ENCODE measurements at regions not wholly inside any gene's neighbourhood (a gene's known extent, or its start where the extent isn't known, plus 50 kb on each side); places are given as distances from the start of the nearest gene placed in this dataset.
"Not testable (repeated sequence)": the region's sequence is repeated elsewhere in the genome, so short reads cannot be mapped to it uniquely, and the experiment has no call there.

DNA sequence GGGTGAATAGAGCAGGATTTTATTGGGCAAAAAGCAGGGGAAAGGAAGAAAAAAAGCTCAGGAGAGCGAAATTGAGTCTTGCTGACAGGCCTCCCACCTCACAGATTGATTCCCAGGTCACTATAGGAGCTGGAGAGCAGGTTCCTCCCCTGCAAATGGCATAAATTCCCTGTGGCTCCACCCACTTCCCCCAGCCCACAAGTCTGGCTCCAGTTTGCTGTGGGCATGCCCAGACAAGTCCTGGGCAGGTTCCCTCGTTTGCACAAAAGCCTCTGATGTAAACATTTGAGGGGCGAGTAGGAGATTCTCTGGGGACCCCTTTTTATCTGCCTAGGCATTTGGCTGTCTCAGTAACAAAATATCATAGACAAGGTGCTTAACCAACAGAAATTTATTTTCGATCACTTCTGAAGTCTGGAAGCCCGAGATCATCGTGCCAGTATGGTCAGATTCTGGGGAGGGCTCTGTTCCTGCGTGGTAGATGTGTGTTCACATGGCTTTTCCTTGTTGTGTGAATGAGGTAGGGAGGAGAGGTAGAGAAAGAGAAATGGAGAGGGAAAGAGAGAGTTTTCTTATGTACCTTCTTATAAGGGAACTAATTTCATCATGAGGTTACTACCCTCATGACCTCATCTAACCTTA, 614.5 kb downstream of the MAT2B start:
- no peak for DNase-seq
- ATAC-seq, result no peak
- intact Hi-C loops (cut with DNase I), result no loop called here

DNA sequence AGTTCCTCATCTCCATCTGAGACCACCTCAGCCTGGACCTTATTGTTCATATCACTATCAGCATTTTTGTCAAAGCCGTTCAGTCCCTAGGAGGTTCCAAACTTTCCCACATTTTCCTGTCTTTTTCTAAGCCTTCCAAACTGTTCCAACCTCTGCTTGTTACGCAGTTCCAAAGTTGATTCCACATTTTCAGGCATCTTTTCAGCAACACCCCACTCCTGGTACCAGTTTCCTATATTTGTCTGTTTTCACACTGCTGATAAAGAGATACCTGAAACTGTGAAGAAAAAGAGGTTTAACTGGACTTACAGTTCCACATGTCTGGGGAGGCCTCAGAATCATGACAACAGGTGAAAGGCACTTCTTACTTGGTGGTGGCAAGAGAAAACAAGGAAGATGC, 622.1 kb downstream of the MAT2B start:
- intact Hi-C loops (cut with DNase I), result no loop called here

GRCh38 chr5:164132358-164132757, 626.9 kb downstream of the MAT2B start:
- intact Hi-C loops (cut with DNase I), result no loop called here
- DNase-seq (no peak), ATAC-seq (no peak)

More for the DNA sequence above, 622.1 kb downstream of the MAT2B start:
- DNase-seq (no peak), ATAC-seq (no peak)

GRCh38 chr5:164137095-164137494, 631.7 kb downstream of the MAT2B start:
- intact Hi-C loops (cut with DNase I), result no loop called here
- ATAC-seq (no peak), DNase-seq (no peak)

DNA sequence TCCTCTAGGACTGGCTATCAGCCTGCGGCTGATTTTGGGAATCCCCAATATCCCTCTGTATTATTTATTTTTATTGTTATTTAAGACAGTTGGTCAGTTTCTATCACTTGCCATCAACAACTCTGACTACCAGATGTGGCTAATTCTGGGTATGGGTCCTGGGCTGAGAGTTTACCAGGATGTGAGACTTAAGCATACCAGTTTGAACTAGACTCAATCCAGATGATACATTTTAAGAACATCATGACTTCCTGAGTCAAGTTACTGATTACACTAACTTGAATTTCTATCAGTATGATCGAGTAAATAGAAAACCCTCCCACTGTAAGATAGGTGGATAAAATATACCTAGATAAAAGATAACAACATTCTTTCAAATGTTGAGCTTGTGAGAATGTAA, 634.0 kb downstream of the MAT2B start:
- no peak for ATAC-seq
- DNase-seq, result no peak
- intact Hi-C loops (cut with DNase I), result no loop called here

DNA sequence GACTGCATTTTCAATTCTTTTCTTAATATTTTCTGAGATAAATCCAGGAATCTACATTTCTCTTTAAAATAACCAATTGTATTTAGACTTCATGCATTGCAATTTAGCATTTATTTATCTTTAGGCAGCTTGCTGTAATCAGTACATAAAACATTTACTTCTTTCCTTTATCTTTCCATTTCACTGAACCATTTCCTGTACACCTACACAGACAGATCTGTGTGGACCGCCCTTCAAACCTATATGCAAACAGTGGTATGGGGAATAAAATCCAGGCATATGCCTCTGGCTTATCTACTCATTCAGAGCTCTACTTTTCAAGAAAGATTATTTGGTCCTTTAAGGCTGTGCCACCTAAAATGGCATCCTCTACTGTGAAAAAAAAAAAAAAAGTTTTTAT, 640.0 kb downstream of the MAT2B start:
- no peak for ATAC-seq
- no peak for DNase-seq
- intact Hi-C loops (cut with DNase I), result no loop called here

DNA sequence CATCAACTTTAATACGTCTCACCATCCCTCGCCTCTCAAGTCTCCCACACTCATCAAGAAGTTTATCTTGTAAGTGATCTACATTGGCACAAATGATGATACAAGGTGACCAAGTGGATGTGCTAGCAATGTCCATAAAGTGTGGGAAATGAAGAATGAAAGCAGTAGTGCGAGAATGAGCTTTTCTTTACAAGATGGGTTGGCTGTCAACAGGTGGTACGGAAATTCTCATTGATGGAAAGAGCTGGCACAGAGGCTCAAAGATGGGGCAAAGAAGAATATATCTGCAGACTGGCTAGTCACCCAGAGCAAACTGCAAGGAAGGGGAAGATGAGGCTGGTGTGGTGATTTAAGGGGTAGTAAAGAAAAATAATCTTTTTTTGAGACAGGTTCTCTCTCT, 640.8 kb downstream of the MAT2B start:
- no peak for ATAC-seq
- DNase-seq, result no peak
- intact Hi-C loops (cut with DNase I), result no loop called here

DNA sequence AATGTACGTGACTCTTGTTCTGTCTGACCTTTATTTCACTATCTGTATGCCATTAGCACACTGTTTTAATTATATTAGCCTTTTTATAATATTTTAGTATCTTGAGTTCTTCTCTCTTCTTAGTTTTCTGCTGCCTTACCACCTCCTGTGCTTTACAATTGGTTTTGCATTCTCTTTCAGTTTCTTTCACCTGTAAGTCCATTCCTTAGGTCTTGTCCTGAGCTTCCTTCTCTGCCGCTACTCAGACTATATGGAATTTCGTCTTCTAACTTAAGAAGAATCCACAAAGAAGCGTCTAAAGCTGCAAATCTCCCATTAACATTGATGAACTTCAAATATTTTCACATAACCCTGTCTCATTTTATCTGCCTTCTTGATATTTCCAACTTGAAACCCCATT, 642.9 kb downstream of the MAT2B start:
- DNase-seq (no peak), ATAC-seq (no peak)
- intact Hi-C loops (cut with DNase I), result no loop called here

- not testable (repeated sequence) for DNase-seq, ATAC-seq
- intact Hi-C loops (cut with DNase I), result loop anchor here in 1 of 2 donors (10.0 kb wide), 1 partner anchor 62 kb away; no protein-coding TSS in a partner anchor
Observed at GRCh38 chr5:164152539-164152938, 647.1 kb downstream of the MAT2B start.

DNA sequence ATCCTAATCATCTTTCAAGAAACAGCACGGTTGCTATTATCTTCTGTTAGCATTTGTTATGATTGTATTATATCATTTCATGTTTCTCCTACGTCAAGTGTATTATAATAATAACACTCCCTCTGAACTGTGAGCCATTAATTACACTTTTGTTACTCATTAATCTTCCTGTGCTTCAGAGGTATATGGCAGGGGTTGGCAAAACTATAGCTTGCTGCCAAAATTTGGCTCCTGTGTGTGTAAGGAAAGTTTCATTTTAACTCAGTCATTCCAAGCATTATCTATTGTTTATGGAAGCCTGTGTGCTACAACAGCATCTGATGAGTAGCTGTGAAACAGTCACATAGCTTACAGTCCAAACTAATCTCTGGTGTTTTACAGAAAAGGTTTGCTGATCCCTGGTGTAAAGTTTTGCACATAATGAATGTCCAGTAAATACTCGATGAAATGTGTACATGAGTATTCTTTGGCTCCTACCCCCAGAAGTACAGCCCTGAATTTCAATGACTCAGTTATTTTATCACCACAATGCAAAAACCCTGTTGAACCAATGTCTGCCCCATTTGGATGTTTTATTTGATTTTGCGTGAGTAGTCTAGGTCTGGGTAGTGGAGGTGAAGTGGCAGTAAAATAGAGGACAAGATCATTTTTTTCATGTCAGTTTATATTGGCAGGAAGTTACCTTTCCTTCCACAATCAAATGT, 648.2 kb downstream of the MAT2B start:
- ATAC-seq, result no peak
- DNase-seq, result no peak
- intact Hi-C loops (cut with DNase I), result loop anchor here in 1 of 2 donors (10.0 kb wide), 1 partner anchor 61 kb away; no protein-coding TSS in a partner anchor

GRCh38 chr5:164170814-164171213, 665.4 kb downstream of the MAT2B start:
- no peak for DNase-seq
- no peak for ATAC-seq
- intact Hi-C loops (cut with DNase I), result no loop called here

- DNase-seq, result no peak
- intact Hi-C loops (cut with DNase I), result no loop called here
- ATAC-seq, result no peak
Observed at GRCh38 chr5:164175083-164175482, 669.7 kb downstream of the MAT2B start.

DNA sequence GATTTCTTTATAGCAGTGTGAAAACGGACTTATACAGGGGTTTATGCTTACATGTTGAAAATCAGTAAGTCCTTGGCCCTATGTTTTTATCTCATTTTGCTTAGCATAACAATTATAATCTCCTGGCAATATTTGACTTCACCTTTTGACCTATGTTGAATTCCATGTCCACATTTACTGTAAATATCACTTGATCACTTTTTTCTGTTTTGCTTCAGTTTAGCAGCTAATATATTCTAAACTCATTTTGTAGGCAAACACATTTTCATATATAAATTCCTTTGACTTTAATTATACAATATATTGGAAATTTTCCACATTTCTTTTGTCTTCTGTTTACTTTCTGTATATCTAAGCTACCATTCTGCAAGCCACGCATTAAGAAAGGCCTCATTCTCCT, 674.0 kb downstream of the MAT2B start:
- ATAC-seq, result no peak
- intact Hi-C loops (cut with DNase I), result no loop called here

GRCh38 chr5:164181604-164182003, 676.2 kb downstream of the MAT2B start:
- DNase-seq (no peak), ATAC-seq (no peak)
- intact Hi-C loops (cut with DNase I), result no loop called here

More for the DNA sequence above, 674.0 kb downstream of the MAT2B start:
- DNase-seq, result no peak

DNA sequence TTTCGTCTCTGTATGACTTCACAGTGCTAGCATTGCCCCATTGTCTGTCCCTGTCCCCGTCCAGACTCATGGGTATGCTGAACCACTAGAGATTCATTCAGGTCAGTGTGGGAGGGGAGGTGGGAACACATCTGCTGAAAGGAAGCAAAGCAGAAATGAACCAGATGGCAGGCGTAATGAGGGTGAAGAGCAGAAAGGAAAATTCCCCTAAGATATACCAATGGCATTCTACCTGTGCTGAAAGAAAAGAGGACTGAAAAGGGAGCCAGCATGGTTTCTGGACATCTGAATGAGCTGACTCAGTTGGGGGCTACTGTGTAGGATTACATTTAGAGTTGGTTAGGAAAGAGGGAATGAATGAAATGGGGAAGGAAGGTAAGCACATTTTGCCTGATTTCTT, 678.7 kb downstream of the MAT2B start:
- intact Hi-C loops (cut with DNase I), result no loop called here
- ATAC-seq, result no peak
- no peak for DNase-seq

- DNase-seq, result no peak
- intact Hi-C loops (cut with DNase I), result no loop called here
Observed at GRCh38 chr5:164185000-164185399, 679.6 kb downstream of the MAT2B start.

DNA sequence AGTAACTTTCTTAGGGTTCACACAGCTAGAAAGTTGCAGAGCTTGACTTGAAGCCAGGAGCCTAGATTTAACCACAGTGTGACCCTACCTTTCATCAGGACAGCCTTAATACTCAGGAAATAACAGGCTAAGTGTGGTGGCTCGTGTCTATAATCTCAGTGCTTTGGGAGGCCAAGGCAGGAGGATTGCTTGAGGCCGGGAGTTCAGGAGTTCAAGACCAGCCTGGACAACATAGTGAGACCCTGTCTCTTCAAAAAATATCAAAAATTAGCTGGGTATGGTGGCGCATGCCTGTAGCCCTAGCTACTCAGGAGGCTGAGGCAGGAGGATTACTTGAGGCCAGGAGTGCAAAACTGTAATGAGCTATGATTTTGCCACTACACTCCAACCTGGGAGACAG, 681.1 kb downstream of the MAT2B start:
- DNase-seq (no peak), ATAC-seq (no peak)
- intact Hi-C loops (cut with DNase I), result no loop called here

More at GRCh38 chr5:164185000-164185399, 679.6 kb downstream of the MAT2B start:
- ATAC-seq, result no peak

GRCh38 chr5:164187785-164188184, 682.4 kb downstream of the MAT2B start:
- DNase-seq, result no peak
- ATAC-seq, result no peak
- intact Hi-C loops (cut with DNase I), result no loop called here

DNA sequence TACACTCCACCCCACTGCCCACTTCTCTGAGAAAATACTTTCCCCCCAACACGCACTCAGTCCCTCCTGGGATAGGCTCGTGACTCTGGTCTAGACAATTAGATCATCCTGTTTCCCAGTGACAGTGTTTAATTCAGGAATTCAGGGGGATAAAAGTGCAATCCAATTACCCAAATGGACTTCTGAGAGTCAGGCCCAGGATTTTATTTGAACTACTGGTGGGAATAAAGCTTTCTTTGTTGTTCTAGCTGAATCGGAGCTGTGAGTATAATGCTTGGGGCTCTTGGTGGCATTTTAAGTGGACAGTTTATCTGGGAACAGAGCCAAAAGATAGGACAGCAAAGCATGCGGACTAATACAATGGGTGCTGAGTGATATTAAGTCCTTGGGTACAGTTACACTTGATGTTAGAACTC, 683.3 kb downstream of the MAT2B start:
- DNase-seq, result no peak
- intact Hi-C loops (cut with DNase I), result no loop called here
- peak; percentile 71 to 88 for ATAC-seq

GRCh38 chr5:164191240-164191639, 685.8 kb downstream of the MAT2B start:
- ATAC-seq (no peak), DNase-seq (peak; percentile 22)
- intact Hi-C loops (cut with DNase I), result no loop called here

DNA sequence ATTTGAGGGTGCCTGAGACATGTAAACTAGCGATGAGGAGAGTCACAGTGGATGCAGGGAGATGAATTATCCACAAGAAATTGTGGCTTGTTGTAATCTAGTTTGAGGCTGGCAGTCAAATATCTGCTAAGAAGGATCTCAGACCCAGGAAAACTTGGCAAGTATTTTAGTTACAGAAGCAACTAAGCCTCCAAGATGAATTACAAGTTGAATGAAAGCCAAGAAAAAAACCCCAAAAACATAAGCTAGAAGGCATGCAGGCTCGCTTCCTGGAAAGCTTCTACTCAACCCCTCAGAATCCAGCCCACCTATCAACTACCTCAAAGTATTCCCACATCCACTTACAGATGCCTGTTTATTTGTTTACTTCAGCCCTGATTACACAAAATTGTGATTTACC, 696.9 kb downstream of the MAT2B start:
- intact Hi-C loops (cut with DNase I), result no loop called here
- ATAC-seq, result no peak
- no peak for DNase-seq

All from left cardiac atrium (tissue), 4 donors.